GM11168 (cell line): ENCODE measurements at regions not wholly inside any gene's neighbourhood (a gene's known extent, or its start where the extent isn't known, plus 50 kb on each side); places are given as distances from the start of the nearest gene placed in this dataset.
"Not testable (repeated sequence)": the region's sequence is repeated elsewhere in the genome, so short reads cannot be mapped to it uniquely, and the experiment has no call there.

Source experiments
- in situ Hi-C: fragments of 300-500 bp; cut with MboI; formaldehyde crosslinking; loops from one replicate; pipeline ENCODE4 v1.12.0; 2022; ENCODE audit warnings: low sequenced_read_pairs; ENCODE audit not compliant: unreplicated experiment

GRCh38 chr22:25407226-25407858 lies 157.1 kb upstream of the GRK3 start:
- in situ Hi-C loops = no loop called here

DNA sequence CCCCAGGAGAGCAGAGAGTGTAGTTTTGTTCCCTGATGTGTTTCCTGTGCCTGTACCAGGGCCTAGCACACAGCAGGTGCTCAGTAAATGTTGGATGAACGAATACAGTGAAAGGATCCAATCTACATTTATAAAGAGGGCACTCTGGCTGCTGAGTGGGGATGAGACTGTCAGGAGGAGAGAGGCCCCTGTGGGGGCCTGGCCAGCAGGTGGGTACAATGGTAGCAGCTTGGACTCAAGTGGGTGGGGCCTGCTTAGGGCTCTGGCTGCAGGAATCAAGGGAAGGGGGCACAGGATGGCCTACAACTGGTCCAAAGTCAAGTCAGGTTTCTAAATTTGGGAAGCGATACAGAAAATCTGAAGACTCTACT lies 156.6 kb upstream of the GRK3 start:
- in situ Hi-C loops = no loop called here

- in situ Hi-C loops = no loop called here
These were observed 155.2 kb upstream of the GRK3 start for GRCh38 chr22:25409240-25409639.

- in situ Hi-C loops = no loop called here
These were observed 153.6 kb upstream of the GRK3 start for GRCh38 chr22:25410849-25411248.

DNA sequence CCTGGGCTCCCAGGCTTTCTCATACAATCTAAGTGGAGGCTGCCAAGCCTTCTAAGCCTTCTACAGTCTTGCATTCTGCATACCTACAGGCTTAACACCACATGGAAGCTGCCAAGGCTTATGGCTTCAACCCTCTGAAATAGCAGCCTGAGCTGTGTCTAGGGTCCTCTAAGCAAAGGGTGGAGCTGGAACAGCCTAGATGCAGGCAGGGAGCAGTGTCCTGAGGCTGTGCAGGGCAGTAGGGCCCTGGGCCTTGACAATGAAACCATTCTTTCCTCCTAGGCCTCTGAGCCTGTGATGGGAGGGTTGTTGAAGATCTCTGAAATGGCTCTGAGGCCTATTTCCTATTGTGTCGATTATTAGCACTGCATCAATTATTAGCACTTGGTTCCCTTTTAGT lies 150.9 kb upstream of the GRK3 start:
- in situ Hi-C loops = no loop called here

DNA sequence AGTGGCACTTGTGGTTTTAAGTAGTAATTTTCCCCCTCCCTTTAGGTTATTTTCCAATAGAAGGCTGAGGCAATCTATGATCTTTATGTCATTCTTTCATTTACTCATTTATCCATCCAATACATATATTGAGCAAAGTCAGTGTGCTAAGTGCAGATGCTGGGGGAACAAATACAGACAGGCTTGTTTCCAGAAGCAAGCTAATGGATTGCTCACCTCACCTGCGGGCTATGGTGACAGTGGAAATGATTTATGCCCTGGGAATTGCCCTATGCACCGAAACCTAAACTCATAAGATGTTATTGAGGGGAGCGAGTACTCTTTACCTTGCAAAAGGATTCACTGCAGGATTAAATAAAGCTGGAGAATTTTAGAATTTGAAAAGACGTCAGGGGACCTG lies 148.7 kb upstream of the GRK3 start:
- in situ Hi-C loops = not testable (repeated sequence)

GRCh38 chr22:25417826-25418225 lies 146.6 kb upstream of the GRK3 start:
- in situ Hi-C loops = not testable (repeated sequence)

DNA sequence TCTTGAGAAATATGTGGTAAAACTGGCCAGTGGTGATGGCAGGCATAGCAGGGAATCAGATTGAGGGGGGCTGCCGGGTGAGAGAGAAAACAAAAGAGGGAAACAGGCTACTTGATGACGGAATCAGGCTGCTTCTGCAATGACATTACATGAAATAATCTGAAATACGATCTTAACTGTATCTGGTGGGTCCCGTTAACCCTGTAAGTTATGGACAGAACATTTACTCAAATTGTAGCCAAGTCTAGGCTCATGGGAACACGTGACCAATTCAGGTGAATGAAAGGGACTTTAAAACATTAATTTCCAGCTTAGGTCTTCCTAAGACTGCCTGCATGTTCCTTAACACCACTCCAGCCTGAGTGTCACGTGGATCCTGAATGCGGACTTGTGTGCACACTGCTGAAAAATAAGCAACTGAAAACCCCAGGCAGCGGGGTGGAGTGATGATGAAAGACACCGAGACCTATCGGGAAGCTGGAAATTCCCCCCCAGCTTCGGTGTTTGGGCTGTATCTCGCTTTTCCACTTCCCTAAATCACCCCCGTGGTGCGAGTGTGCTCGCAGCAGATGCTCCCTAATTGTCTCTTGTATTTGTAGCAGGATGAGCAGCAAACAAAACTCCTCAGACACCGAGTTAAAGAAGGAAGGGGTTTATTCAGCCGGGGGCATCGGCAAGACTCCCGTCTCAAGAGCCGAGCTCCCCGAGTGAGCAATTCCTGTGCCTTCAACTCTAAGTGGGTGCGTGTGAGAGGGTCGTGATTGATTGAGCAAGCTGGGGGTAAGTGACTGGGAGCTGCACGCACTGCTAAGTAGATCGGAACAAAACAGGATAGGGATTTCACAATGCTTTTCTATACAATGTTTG lies 145.0 kb upstream of the GRK3 start:
- in situ Hi-C loops = no loop called here

GRCh38 chr22:25420114-25420441 lies 144.4 kb upstream of the GRK3 start:
- in situ Hi-C loops = not testable (repeated sequence)

- in situ Hi-C loops = no loop called here
These were observed 144.0 kb upstream of the GRK3 start for GRCh38 chr22:25420471-25420924.

GRCh38 chr22:25420925-25421904 lies 143.3 kb upstream of the GRK3 start:
- in situ Hi-C loops = no loop called here

DNA sequence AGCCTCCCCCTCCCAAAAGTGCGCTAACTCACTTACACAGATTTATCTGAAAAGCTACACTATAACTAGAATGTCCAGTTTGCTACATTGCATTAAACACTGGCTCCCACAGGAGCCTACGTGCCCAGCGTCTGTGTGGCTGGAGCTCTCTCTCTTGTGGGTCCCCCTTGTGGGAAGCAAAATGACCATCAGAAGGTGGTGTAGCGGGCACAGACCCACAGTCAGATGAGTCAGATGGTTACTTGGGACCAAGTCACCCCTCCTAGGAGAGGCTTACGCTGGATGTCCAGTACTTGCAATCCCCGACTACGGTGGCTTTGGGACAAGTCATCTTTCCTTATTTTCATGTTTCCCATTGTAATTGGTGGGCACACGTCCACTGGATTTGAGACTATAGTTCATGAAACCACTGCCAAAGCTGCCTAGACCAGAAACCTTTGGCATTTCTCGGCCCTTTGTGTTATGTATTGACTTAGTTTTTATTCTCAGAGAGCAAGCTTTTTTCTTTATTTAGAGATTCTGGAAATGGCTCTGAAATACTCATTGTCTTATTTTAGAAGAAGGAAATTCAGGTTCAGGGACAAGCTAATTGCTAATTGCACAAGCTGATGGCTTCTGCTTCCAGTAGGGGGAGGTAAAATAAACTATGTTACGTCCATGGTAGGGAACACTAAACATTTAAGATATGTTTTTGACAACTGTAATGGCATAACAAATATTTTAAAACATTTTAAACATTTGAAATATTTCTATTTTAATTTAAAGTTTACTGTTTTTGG lies 137.8 kb upstream of the GRK3 start:
- in situ Hi-C loops = not testable (repeated sequence)

DNA sequence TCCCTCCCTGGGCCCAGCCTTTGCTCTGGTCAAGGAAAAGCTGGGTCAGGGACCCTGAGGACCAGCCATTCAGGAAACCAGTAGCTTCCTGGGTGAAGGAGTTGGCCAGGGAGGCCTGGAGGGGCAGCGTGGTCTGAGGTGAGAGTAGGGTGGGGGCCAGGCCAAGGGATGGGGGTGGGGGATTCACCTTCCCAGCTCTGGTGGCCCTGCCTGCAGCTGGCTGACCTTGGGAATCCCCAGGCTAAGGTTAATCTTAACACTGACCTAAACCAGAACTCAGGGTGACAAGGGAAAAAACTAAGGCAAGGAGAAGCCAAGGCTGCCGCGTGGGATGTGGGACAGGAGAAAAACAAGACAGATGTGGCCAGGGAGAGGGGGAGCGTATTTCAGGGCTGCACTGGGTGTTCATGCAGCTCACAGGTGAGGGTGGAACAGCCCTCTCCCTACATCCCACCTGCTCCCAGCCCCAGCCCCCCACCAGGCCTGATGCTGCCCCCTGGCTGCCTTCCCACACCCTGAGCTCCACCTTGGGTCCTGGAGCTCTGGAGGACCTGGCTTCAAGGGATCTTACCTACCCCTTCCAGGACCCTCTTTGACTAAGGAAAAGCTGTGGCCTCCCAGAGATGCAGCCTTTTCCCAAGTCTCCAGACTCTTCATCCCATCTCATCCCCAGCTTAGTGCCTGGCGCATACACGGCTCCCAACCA lies 132.7 kb upstream of the GRK3 start:
- in situ Hi-C loops = loop anchor here (5.0 kb wide), 1 partner anchor 1834 kb away; no protein-coding TSS in a partner anchor

- in situ Hi-C loops = loop anchor here (5.0 kb wide), 1 partner anchor 1836 kb away; no protein-coding TSS in a partner anchor
These were observed 131.0 kb upstream of the GRK3 start for GRCh38 chr22:25433381-25433970.

- in situ Hi-C loops = no loop called here
These were observed 126.9 kb upstream of the GRK3 start for GRCh38 chr22:25437414-25438160.

DNA sequence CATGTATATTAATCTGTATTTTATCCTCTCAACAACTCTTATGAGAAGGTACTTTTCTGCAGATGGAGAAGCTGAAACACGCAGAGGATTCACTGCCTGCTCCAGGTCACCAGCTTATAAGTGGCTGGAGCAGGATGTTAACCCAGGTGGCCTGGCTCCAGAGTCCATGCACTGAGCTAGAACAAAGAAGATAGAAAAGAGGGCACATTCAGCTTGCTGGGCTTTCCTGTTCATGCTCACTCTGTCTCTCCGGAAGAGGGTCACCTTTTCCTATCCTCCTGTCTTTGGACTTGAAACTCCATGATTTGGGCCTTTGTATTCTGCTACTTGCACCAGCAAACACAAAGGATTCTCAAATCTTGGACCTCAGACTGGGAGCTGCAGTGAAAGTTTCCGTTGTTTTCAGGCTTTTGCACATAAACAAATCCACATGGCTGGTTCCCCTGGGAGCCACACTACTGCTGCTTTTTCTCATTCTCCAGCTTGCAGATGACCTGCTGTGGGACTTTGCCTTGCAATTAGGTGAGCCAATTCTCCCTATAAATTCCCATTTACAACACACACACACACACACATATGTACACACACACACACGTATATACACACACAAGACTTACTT lies 117.3 kb upstream of the GRK3 start:
- in situ Hi-C loops = no loop called here

DNA sequence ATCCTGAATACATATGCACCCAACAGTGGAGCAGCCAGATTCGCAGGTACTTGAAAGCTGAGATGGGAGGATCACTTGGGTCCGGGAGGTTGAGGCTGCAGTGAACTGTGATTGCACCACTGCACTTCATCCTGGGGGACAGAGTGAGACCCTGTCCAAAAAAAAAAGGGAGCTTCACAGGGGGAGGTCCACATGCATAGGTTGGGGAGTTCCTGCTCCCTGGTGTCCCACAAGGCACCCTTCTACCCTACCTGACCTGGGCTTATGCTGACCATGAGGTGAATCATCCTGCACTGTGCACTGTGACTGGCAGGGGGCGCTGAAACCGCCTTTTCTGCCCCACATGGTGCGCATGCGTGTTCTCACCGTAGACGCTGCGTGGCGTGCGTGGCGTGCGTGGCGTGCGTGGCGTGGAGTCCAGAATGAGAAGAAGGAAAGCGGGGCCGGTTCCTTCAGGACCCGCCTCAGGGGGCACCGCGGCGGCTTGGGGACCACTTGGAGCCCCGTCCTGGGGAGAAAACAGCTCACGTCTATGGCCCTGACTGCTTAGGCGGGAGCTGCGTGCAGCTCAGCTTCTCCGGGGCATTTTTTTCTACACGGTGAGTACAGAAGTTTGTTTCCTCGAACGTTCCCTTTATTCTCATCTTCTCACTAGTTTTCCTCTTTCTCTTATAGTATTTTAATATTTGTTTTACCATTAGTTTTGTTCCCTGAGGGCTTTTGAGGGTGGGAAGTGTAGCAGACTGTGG lies 116.6 kb upstream of the GRK3 start:
- in situ Hi-C loops = no loop called here
